ENCODE measurements at regions not wholly inside any gene's neighbourhood (a gene's known extent, or its start where the extent isn't known, plus 50 kb on each side); places are given as distances from the start of the nearest gene placed in this dataset.
"Not testable (repeated sequence)": the region's sequence is repeated elsewhere in the genome, so short reads cannot be mapped to it uniquely, and the experiment has no call there.

GRCh38 chr5:124206540-124206939 lies 539.9 kb downstream of the ZNF608 start:
- DNase-seq = no peak

GRCh38 chr5:124203303-124203702 lies 543.1 kb downstream of the ZNF608 start:
- no peak for DNase-seq

- no peak for DNase-seq
Measured at GRCh38 chr5:124200381-124200780, 546.1 kb downstream of the ZNF608 start.

GRCh38 chr5:124199893-124200292 lies 546.5 kb downstream of the ZNF608 start:
- DNase-seq = no peak

- no peak for DNase-seq
Measured at GRCh38 chr5:124195411-124195810, 551.0 kb downstream of the ZNF608 start.

GRCh38 chr5:124194282-124194681 lies 552.2 kb downstream of the ZNF608 start:
- DNase-seq = no peak

- DNase-seq = no peak
Measured at GRCh38 chr5:124193371-124193789, 553.1 kb downstream of the ZNF608 start.

GRCh38 chr5:124192716-124193115 lies 553.7 kb downstream of the ZNF608 start:
- DNase-seq = no peak

- no peak for DNase-seq
Measured at GRCh38 chr5:124185716-124186115, 560.7 kb downstream of the ZNF608 start.

- no peak for DNase-seq
Measured at GRCh38 chr5:124182133-124182532, 564.3 kb downstream of the ZNF608 start.

- no peak for DNase-seq
Measured at GRCh38 chr5:124180875-124181461, 565.5 kb downstream of the ZNF608 start.

- DNase-seq = no peak
Measured at GRCh38 chr5:124180299-124180874, 566.1 kb downstream of the ZNF608 start.

GRCh38 chr5:124179819-124180218 lies 566.6 kb downstream of the ZNF608 start:
- DNase-seq = no peak

GRCh38 chr5:124178050-124178449 lies 568.4 kb downstream of the ZNF608 start:
- DNase-seq = no peak

GRCh38 chr5:124176692-124177091 lies 569.7 kb downstream of the ZNF608 start:
- no peak for DNase-seq

- no peak for DNase-seq
Measured at GRCh38 chr5:124173386-124173785, 573.1 kb downstream of the ZNF608 start.

- no peak for DNase-seq
Measured at GRCh38 chr5:124172389-124173003, 573.9 kb downstream of the ZNF608 start.

- DNase-seq = not testable (repeated sequence)
Measured at GRCh38 chr5:124168093-124168492, 578.3 kb downstream of the ZNF608 start.

- DNase-seq = peak; percentile 4
Measured at GRCh38 chr5:124162767-124163532, 583.5 kb downstream of the ZNF608 start.

- no peak for DNase-seq
Measured at GRCh38 chr5:124161266-124161665, 585.2 kb downstream of the ZNF608 start.

- no peak for DNase-seq
Measured at GRCh38 chr5:124160265-124160664, 586.2 kb downstream of the ZNF608 start.

- DNase-seq = no peak
Measured at GRCh38 chr5:124157320-124157719, 589.1 kb downstream of the ZNF608 start.

- no peak for DNase-seq
Measured at GRCh38 chr5:124156415-124156996, 589.9 kb downstream of the ZNF608 start.

Measured in activated gamma-delta T cell treated with Interleukin-2 at 50 U/mL for 16 hours (primary cell).